ENCODE measurements at regions not wholly inside any gene's neighbourhood (a gene's known extent, or its start where the extent isn't known, plus 50 kb on each side); places are given as distances from the start of the nearest gene placed in this dataset.

- TF ChIP-seq, protein P1, sequence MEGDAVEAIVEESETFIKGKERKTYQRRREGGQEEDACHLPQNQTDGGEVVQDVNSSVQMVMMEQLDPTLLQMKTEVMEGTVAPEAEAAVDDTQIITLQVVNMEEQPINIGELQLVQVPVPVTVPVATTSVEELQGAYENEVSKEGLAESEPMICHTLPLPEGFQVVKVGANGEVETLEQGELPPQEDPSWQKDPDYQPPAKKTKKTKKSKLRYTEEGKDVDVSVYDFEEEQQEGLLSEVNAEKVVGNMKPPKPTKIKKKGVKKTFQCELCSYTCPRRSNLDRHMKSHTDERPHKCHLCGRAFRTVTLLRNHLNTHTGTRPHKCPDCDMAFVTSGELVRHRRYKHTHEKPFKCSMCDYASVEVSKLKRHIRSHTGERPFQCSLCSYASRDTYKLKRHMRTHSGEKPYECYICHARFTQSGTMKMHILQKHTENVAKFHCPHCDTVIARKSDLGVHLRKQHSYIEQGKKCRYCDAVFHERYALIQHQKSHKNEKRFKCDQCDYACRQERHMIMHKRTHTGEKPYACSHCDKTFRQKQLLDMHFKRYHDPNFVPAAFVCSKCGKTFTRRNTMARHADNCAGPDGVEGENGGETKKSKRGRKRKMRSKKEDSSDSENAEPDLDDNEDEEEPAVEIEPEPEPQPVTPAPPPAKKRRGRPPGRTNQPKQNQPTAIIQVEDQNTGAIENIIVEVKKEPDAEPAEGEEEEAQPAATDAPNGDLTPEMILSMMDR (IDR thresholded peaks at IDR 0.05), result no peak
- no peak for TF ChIP-seq POLR2AphosphoS5 (IDR thresholded peaks at IDR 0.05)
Measured at GRCh38 chr9:129349665-129349947, 171.5 kb upstream of the IER5L start.
